PC-3 (cell line): ENCODE measurements at regions not wholly inside any gene's neighbourhood (a gene's known extent, or its start where the extent isn't known, plus 50 kb on each side); places are given as distances from the start of the nearest gene placed in this dataset.
A peak's percentile ranks its signal among the peaks of the same experiment; 100 is the strongest.

Experiments
- ATAC-seq: fragments of 200-7000 bp; cut with Tn5 transposase; 2 replicates; pipeline ENCODE4 v1.9.1; 2020; ENCODE audit warnings: mild to moderate bottlenecking, moderate library complexity
- BruUV-seq: library from RNA; stranded (reverse); fragments of 400-500 nt; replicated peaks from 2 replicates; lab custom pipeline; 2021; lab: Mats Ljungman, UMichigan
- CTCF ChIA-PET: fragments of 300-600 bp; sonication (Branson Sonifier 250); formaldehyde crosslinking; loops from one replicate; lab custom pipeline; 2022; ENCODE audit warnings: antibody characterized with exemption; lab: Charles Lee
- POLR2A ChIA-PET: fragments of 300-600 bp; sonication (Branson Sonifier 250); formaldehyde crosslinking; loops from one replicate; lab custom pipeline; 2022; ENCODE audit warnings: antibody characterized with exemption; ENCODE audit not compliant: unreplicated experiment; lab: Charles Lee
- DNase-seq: peaks from one replicate; pipeline ENCODE4 v3.0.0-alpha.2; 2015
- H2AFZ ChIP-seq: fragments of 300-600 bp; sonication (generic); 2 replicates; pipeline ENCODE4 v1.6.0; 2016; ENCODE audit warnings: antibody characterized with exemption, low read length
- H3F3A ChIP-seq: fragments of 300-600 bp; sonication (generic); one replicate; pipeline ENCODE4 v1.6.0; 2017; ENCODE audit warnings: antibody characterized with exemption, low read length, control low read depth, mild to moderate bottlenecking; ENCODE audit not compliant: unreplicated experiment
- H3K27ac ChIP-seq: fragments of 300-600 bp; sonication (generic); 2 replicates; pipeline ENCODE4 v1.5.1; 2016; ENCODE audit warnings: mild to moderate bottlenecking, low read length
- H3K27me3 ChIP-seq: fragments of 300-600 bp; sonication (generic); 2 replicates; pipeline ENCODE4 v1.6.1; 2016; ENCODE audit warnings: low read length, mixed read lengths
- H3K36me3 ChIP-seq: fragments of 300-600 bp; sonication (generic); 2 replicates; pipeline ENCODE4 v1.6.1; 2016; ENCODE audit warnings: low read depth, mixed run types, low read length, mixed read lengths
- H3K4me1 ChIP-seq: fragments of 300-600 bp; sonication (generic); 2 replicates; pipeline ENCODE4 v1.5.1; 2016; ENCODE audit warnings: low read length; ENCODE audit not compliant: insufficient read depth
- H3K4me2 ChIP-seq: fragments of 300-600 bp; sonication (generic); 2 replicates; pipeline ENCODE4 v1.6.0; 2016; ENCODE audit warnings: low read length
- H3K4me3 ChIP-seq: fragments of 300-600 bp; sonication (generic); 2 replicates; pipeline ENCODE4 v1.5.1; 2016; ENCODE audit warnings: mild to moderate bottlenecking, low read length, mixed read lengths
- H3K79me2 ChIP-seq: fragments of 300-600 bp; sonication (generic); 2 replicates; pipeline ENCODE4 v1.6.1; 2017; ENCODE audit warnings: low read length, mixed read lengths
- H3K9ac ChIP-seq: fragments of 300-600 bp; sonication (generic); 2 replicates; pipeline ENCODE4 v1.6.0; 2016; ENCODE audit warnings: mild to moderate bottlenecking, low read length
- H3K9me2 ChIP-seq: fragments of 300-600 bp; sonication (generic); replicated peaks from 2 replicates; pipeline ENCODE4 v1.6.1; 2016; ENCODE audit warnings: mixed run types, low read length, mixed read lengths
- H3K9me3 ChIP-seq: fragments of 300-600 bp; sonication (generic); 2 replicates; pipeline ENCODE4 v1.6.1; 2016; ENCODE audit warnings: low read length, mixed read lengths
- H4K20me1 ChIP-seq: fragments of 300-600 bp; sonication (generic); 2 replicates; pipeline ENCODE4 v1.6.1; 2016; ENCODE audit warnings: low read length, mixed read lengths
- CTCF ChIP-seq: fragments of 300-600 bp; sonication (generic); conservative IDR thresholded peaks from 2 replicates; pipeline ENCODE4 v1.5.1; 2017; ENCODE audit warnings: antibody characterized with exemption, low read depth, mild to moderate bottlenecking, low read length
- EZH2 ChIP-seq: fragments of 300-600 bp; sonication (generic); IDR thresholded peaks from one replicate; pipeline ENCODE4 v1.6.1; 2017; ENCODE audit warnings: antibody characterized with exemption, mild to moderate bottlenecking, low read length; ENCODE audit not compliant: unreplicated experiment
- EZH2phosphoT487 ChIP-seq: fragments of 300-600 bp; sonication (generic); IDR thresholded peaks from 2 replicates; pipeline ENCODE4 v1.6.1; 2018; ENCODE audit warnings: mild to moderate bottlenecking, antibody characterized with exemption, low read length, borderline replicate concordance
- intact Hi-C: fragments of 100-400 bp; cut with micrococcal nuclease; formaldehyde crosslinking; loops from 2 replicates; pipeline ENCODE4 v1.9.0; 2023

DNA sequence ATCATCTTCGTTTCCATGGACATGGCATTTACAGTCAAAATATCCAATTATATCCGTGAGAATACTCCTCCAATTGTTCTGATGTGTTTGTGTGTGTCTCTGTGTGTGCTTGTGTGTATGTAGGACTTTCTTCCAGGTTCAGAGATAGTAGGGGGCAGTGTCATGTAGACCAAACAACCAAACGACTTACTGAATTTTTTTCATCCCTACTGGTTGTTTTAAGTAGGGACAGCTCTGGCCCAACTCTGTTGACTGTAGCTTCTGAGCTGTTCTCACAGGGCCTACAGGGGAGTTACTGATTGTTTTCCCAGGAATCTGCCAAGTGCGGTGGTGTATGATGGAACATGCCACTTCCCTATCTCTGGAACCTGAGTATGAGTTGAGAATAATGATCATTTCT, 69.6 kb downstream of the ETAA1 start:
- Histone ChIP-seq H3K27me3 (no peaks in the 10 kb centered on the region), H3K9ac (no peak overlapping the region; the same call in 1 of the 2 replicates), H2AFZ (no peak overlapping the region), H3K4me2 (no peak overlapping the region), H3K9me3 (no peaks in the 10 kb centered on the region), H3K27ac (peak overlapping the region; percentile 16; the same call in 1 of the 2 replicates), H3K79me2 (no peaks in the 10 kb centered on the region), H3F3A (no peaks in the 10 kb centered on the region), H3K4me1 (peaks cover 25% of the 10 kb centered on the region), H3K9me2 (no peaks in the 10 kb centered on the region), H3K4me3 (no peak overlapping the region), H3K36me3 (no peaks in the 10 kb centered on the region), H4K20me1 (no peaks in the 10 kb centered on the region)
- no TSS peak for BruUV-seq
- POLR2A ChIA-PET, result no interaction called here
- TF ChIP-seq EZH2, result no peak
- TF ChIP-seq CTCF, result no peak
- no peak for TF ChIP-seq EZH2phosphoT487
- CTCF ChIA-PET, result no interaction called here
- no peak for DNase-seq
- no peak for ATAC-seq
- intact Hi-C loops, result no loop called here

DNA sequence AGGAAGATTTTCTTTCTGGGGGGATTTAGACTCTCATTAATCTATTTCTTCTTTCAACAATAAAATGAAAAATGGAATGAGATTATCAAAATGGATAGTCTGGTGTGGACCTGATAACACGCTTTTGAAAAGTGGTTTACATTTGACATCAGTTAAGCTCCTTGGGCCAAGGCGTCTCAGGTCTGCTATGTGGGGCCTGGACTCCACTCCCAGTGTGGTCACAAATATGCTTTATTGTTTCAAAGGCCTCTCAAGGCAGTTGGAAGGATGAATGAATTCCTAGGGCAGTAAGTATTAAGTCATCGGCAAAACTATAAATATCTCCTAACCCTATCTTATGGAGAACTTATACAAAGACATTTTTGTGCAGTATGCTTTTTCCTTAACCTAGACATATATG, 74.5 kb downstream of the ETAA1 start:
- H3K4me3 ChIP-seq, result no peak overlapping the region
- CTCF ChIA-PET, result no interaction called here
- no peak overlapping the region for H3K27ac ChIP-seq
- BruUV-seq, result no TSS peak
- H3K27me3 ChIP-seq, result no peaks in the 10 kb centered on the region
- no peaks in the 10 kb centered on the region for H3K79me2 ChIP-seq
- no peak overlapping the region for H3K9ac ChIP-seq
- DNase-seq (no peak), ATAC-seq (no peak)
- no peaks in the 10 kb centered on the region for H3F3A ChIP-seq
- intact Hi-C loops, result loop anchor here (10.0 kb wide), 1 partner anchor 563 kb away; no protein-coding TSS in a partner anchor
- POLR2A ChIA-PET, result no interaction called here
- no peak overlapping the region for H3K4me2 ChIP-seq
- no peaks in the 10 kb centered on the region for H4K20me1 ChIP-seq
- H3K36me3 ChIP-seq, result no peaks in the 10 kb centered on the region
- H3K9me2 ChIP-seq, result no peaks in the 10 kb centered on the region
- H3K4me1 ChIP-seq, result no peaks in the 10 kb centered on the region
- no peak overlapping the region for H2AFZ ChIP-seq
- TF ChIP-seq EZH2phosphoT487 (no peak), EZH2 (no peak), CTCF (no peak)
- no peaks in the 10 kb centered on the region for H3K9me3 ChIP-seq
